Small intestine (tissue), 7 donors: ENCODE measurements at regions not wholly inside any gene's neighbourhood (a gene's known extent, or its start where the extent isn't known, plus 50 kb on each side); places are given as distances from the start of the nearest gene placed in this dataset.
"Not testable (repeated sequence)": the region's sequence is repeated elsewhere in the genome, so short reads cannot be mapped to it uniquely, and the experiment has no call there.

Source experiments
- DNase-seq, 2 donors: peaks; one replicate each; pipeline versions ENCODE4 v3.0.0 to v3.0.0-alpha.2; 2013
- FAIRE-seq: peaks from 2 replicates; lab custom pipeline; 2012; peaks lifted over from hg19 to GRCh38; lab: Jason Lieb, UNC
- H3K27ac ChIP-seq, 3 donors: one replicate each; pipeline ENCODE4 v1.5.1; 2013; ENCODE audit warnings: low read length in 2 of 3, mild to moderate bottlenecking in 2 of 3, control low read depth in 1 of 3, inconsistent platforms in 1 of 3, low read depth in 1 of 3, moderate library complexity in 1 of 3
- H3K27me3 ChIP-seq, 3 donors: one replicate each; pipeline ENCODE4 v1.6.1; 2013; ENCODE audit warnings: low read length in 3 of 3, inconsistent platforms in 1 of 3; ENCODE audit not compliant: control insufficient read depth in 3 of 3, insufficient read depth in 3 of 3
- H3K36me3 ChIP-seq, 3 donors: one replicate each; pipeline ENCODE4 v1.6.1; 2013; ENCODE audit warnings: low read length in 3 of 3, inconsistent platforms in 1 of 3, low read depth in 1 of 3, mild to moderate bottlenecking in 1 of 3, moderate library complexity in 1 of 3; ENCODE audit not compliant: control insufficient read depth in 3 of 3, insufficient read depth in 2 of 3
- H3K4me1 ChIP-seq, 3 donors: one replicate each; pipeline ENCODE4 v1.6.1; 2013; ENCODE audit warnings: low read length in 2 of 3, inconsistent platforms in 1 of 3, low read depth in 1 of 3, mild to moderate bottlenecking in 1 of 3, moderate library complexity in 1 of 3; ENCODE audit not compliant: control insufficient read depth in 3 of 3, insufficient read depth in 2 of 3
- H3K4me3 ChIP-seq, 3 donors: one replicate each; pipeline ENCODE4 v1.5.1; 2013; ENCODE audit warnings: low read length in 3 of 3, control low read depth in 1 of 3, inconsistent platforms in 1 of 3, low read depth in 1 of 3, mild to moderate bottlenecking in 1 of 3, moderate library complexity in 1 of 3
- H3K9me3 ChIP-seq, 2 donors: one replicate each; pipeline ENCODE4 v1.6.1; 2013; ENCODE audit warnings: low read depth in 1 of 2, low read length in 1 of 2; ENCODE audit not compliant: control insufficient read depth in 2 of 2, insufficient read depth in 1 of 2
- WGBS, 3 donors: extraction: QIAGEN DNeasy Blood & Tissue Kit; methylation state at CpG; one replicate each; pipeline ENCODE4 v1.1.7; 2013; 5-methylcytosine and 5-hydroxymethylcytosine counted together
- donor health status: healthy with polysubstance abuse.
- donor health status: control.
- donor health status: control.
- donor health status: Bipolar disorder and iron deficiency.
- donor health status: healthy.

- DNase-seq (no peak), FAIRE-seq (no peak)
- 93 to 94% (median 93%) methylated on average over 8 of the region's 8 CpGs for WGBS, 3 donors
- Histone ChIP-seq H3K4me3 (no peak overlapping the region), H3K27ac (no peak overlapping the region), H3K9me3 (peaks cover 0 to 28% of the 10 kb centered on the region in 2 donors), H3K4me1 (no peaks in the 10 kb centered on the region), H3K36me3 (no peaks in the 10 kb centered on the region), H3K27me3 (no peaks in the 10 kb centered on the region)
Measured at GRCh38 chr7:153217032-153217431, 457.5 kb downstream of the ACTR3B start.

GRCh38 chr7:153224890-153225289, 465.3 kb downstream of the ACTR3B start:
- FAIRE-seq = no peak
- H3K4me3 ChIP-seq = no peak overlapping the region
- no peak overlapping the region for H3K27ac ChIP-seq
- no peaks in the 10 kb centered on the region for H3K36me3 ChIP-seq
- WGBS, 3 donors = 69 to 83% (median 71%) methylated on average over 1 of the region's 1 CpG
- DNase-seq = no peak
- H3K4me1 ChIP-seq = no peaks in the 10 kb centered on the region
- peaks cover 0 to 11% of the 10 kb centered on the region in 2 donors for H3K9me3 ChIP-seq
- H3K27me3 ChIP-seq = no peaks in the 10 kb centered on the region

GRCh38 chr7:153245136-153245535, 485.6 kb downstream of the ACTR3B start:
- H3K9me3 ChIP-seq, H3K4me1 ChIP-seq, H3K4me3 ChIP-seq, DNase-seq, FAIRE-seq, H3K27ac ChIP-seq, H3K27me3 ChIP-seq, H3K36me3 ChIP-seq: not testable (repeated sequence)
- WGBS, 3 donors = 77 to 85% (median 78%) methylated on average over 7 of the region's 7 CpGs

GRCh38 chr7:153245809-153246208, 486.3 kb downstream of the ACTR3B start:
- H3K4me1 ChIP-seq = no peaks in the 10 kb centered on the region
- no peaks in the 10 kb centered on the region for H3K27me3 ChIP-seq
- no peaks in the 10 kb centered on the region for H3K36me3 ChIP-seq
- no peak overlapping the region for H3K4me3 ChIP-seq
- DNase-seq (no peak), FAIRE-seq (no peak)
- H3K27ac ChIP-seq = no peak overlapping the region
- H3K9me3 ChIP-seq = peaks cover 2 to 3% of the 10 kb centered on the region in 2 donors
- 71 to 81% (median 81%) methylated on average over 1 of the region's 1 CpG for WGBS, 3 donors

- FAIRE-seq = no peak
- 37 to 56% (median 46%) methylated on average over 4 of the region's 4 CpGs for WGBS, 3 donors
Measured at GRCh38 chr7:153247926-153248325, 488.4 kb downstream of the ACTR3B start.

GRCh38 chr7:153258686-153259085, 499.1 kb downstream of the ACTR3B start:
- FAIRE-seq = no peak
- no peak for DNase-seq
- Histone ChIP-seq H3K4me1 (no peaks in the 10 kb centered on the region), H3K27ac (no peak overlapping the region), H3K4me3 (no peak overlapping the region), H3K27me3 (no peaks in the 10 kb centered on the region), H3K9me3 (peaks cover 0 to 2% of the 10 kb centered on the region in 2 donors), H3K36me3 (no peaks in the 10 kb centered on the region)
- 75 to 82% (median 75%) methylated on average over 6 of the region's 6 CpGs for WGBS, 3 donors

More at GRCh38 chr7:153247926-153248325, 488.4 kb downstream of the ACTR3B start:
- Histone ChIP-seq H3K27me3 (no peaks in the 10 kb centered on the region), H3K9me3 (peaks cover 2 to 3% of the 10 kb centered on the region in 2 donors), H3K36me3 (no peaks in the 10 kb centered on the region), H3K4me1 (no peaks in the 10 kb centered on the region), H3K27ac (no peak overlapping the region), H3K4me3 (no peak overlapping the region)
- DNase-seq = no peak

- Histone ChIP-seq H3K27ac (no peak overlapping the region), H3K9me3 (peaks cover 0 to 2% of the 10 kb centered on the region in 2 donors), H3K4me3 (no peak overlapping the region), H3K27me3 (no peaks in the 10 kb centered on the region), H3K4me1 (no peaks in the 10 kb centered on the region), H3K36me3 (no peaks in the 10 kb centered on the region)
- no peak for DNase-seq
- 88 to 89% (median 88%) methylated on average over 2 of the region's 2 CpGs for WGBS, 3 donors
- FAIRE-seq = no peak
Measured at GRCh38 chr7:153276394-153276793, 516.8 kb downstream of the ACTR3B start.

GRCh38 chr7:153286763-153287162, 527.2 kb downstream of the ACTR3B start:
- Histone ChIP-seq H3K9me3 (peaks cover 2 to 3% of the 10 kb centered on the region in 2 donors), H3K27ac (no peak overlapping the region), H3K27me3 (no peaks in the 10 kb centered on the region), H3K4me1 (no peaks in the 10 kb centered on the region), H3K4me3 (no peak overlapping the region), H3K36me3 (no peaks in the 10 kb centered on the region)
- DNase-seq (no peak), FAIRE-seq (no peak)
- 59 to 75% (median 60%) methylated on average over 13 of the region's 13 CpGs for WGBS, 3 donors

- DNase-seq = no peak
- H3K4me3 ChIP-seq = no peak overlapping the region
- no peak for FAIRE-seq
- peaks cover 0 to 3% of the 10 kb centered on the region in 2 donors for H3K9me3 ChIP-seq
- no peaks in the 10 kb centered on the region for H3K36me3 ChIP-seq
- H3K27ac ChIP-seq = no peak overlapping the region
- H3K27me3 ChIP-seq = no peaks in the 10 kb centered on the region
- WGBS, 3 donors = 71 to 80% (median 79%) methylated on average over 1 to 2 of the region's 4 CpGs
- H3K4me1 ChIP-seq = no peaks in the 10 kb centered on the region
Measured at GRCh38 chr7:153290066-153290465, 530.5 kb downstream of the ACTR3B start.
